ENCODE measurements at regions not wholly inside any gene's neighbourhood (a gene's known extent, or its start where the extent isn't known, plus 50 kb on each side); places are given as distances from the start of the nearest gene placed in this dataset.

- Histone ChIP-seq H3K79me1 (ENCODE audit: low read depth, low read length) (no peaks in the 10 kb centered on the region), H3K27ac (ENCODE audit: low read depth, low read length) (no peak overlapping the region), H3K23ac (ENCODE audit: insufficient read length) (no peak overlapping the region), H2BK120ac (replicated peaks; ENCODE audit: low read depth, low read length) (no peak overlapping the region), H2AFZ (ENCODE audit: low read length) (peak overlapping the region; percentile 26; the same call in 1 of the 2 replicates), H3K27me3 (replicated peaks in 1 of 4; ENCODE audit: control insufficient read depth in 3 of 4, extremely low read depth in 1 of 4, insufficient read depth in 3 of 4, low read length in 3 of 4) (no peaks in the 10 kb centered on the region), H3K4ac (replicated peaks; ENCODE audit: insufficient read length, low read depth, low read length) (no peak overlapping the region), H3K36me3 (ENCODE audit: control insufficient read depth in 2 of 4, insufficient read depth in 4 of 4, low read length in 3 of 4) (no peaks in the 10 kb centered on the region), H2BK20ac (ENCODE audit: low read length) (no peak overlapping the region), H3K4me3 (ENCODE audit: extremely low read depth in 1 of 4, insufficient read depth in 2 of 4, low read depth in 3 of 4, low read length in 4 of 4) (no peak overlapping the region), H4K91ac (replicated peaks; ENCODE audit: insufficient read length, low read length) (no peak overlapping the region), H3K9me3 (ENCODE audit: insufficient read depth in 2 of 2, low read depth in 1 of 2, low read length in 1 of 2) (no peaks in the 10 kb centered on the region), H3K79me2 (ENCODE audit: control insufficient read depth in 1 of 2, insufficient read depth in 2 of 2, low read length in 2 of 2) (no peaks in the 10 kb centered on the region), H2BK12ac (ENCODE audit: low read depth, low read length) (no peak overlapping the region), H4K20me1 (replicated peaks in 1 of 2; ENCODE audit: control insufficient read depth in 1 of 2, insufficient read depth in 2 of 2, low read length in 2 of 2) (no peaks in the 10 kb centered on the region), H3K4me1 (replicated peaks in 1 of 4; ENCODE audit: control insufficient read depth in 3 of 4, insufficient read depth in 4 of 4, low read length in 3 of 4) (peaks cover 0 to 5% (median 2%) of the 10 kb centered on the region in 4 experiments; a peak in 2 of 7 replicates), H2BK5ac (ENCODE audit: low read depth, low read length) (no peak overlapping the region), H2BK15ac (ENCODE audit: low read length) (no peak overlapping the region), H3K14ac (ENCODE audit: insufficient read length) (no peak overlapping the region), H4K8ac (ENCODE audit: extremely low read depth, insufficient read depth, low read length) (no peak overlapping the region), H3K18ac (ENCODE audit: extremely low read depth, low read length) (no peak overlapping the region), H3K4me2 (ENCODE audit: insufficient read depth in 1 of 2, low read depth in 2 of 2, low read length in 2 of 2) (no peak overlapping the region), H3K9ac (replicated peaks in 1 of 4; ENCODE audit: extremely low read depth in 1 of 4, low read depth in 3 of 4, low read length in 3 of 4) (peak overlapping the region in 1 of 4 experiments; percentile 9; a peak in 1 of 7 replicates), H3K23me2 (ENCODE audit: low read depth, low read length) (no peaks in the 10 kb centered on the region), H2AK5ac (ENCODE audit: low read depth, low read length) (no peak overlapping the region), H4K5ac (ENCODE audit: insufficient read length, low read depth, low read length) (no peak overlapping the region), H3K56ac (replicated peaks; ENCODE audit: insufficient read length, low read depth, low read length) (no peak overlapping the region)
- TF ChIP-seq EGR1 (IDR thresholded peaks at IDR 0.05; ENCODE audit: borderline replicate concordance, low read depth, low read length) (no peak), POLR2AphosphoS5 (IDR thresholded peaks at IDR 0.05; ENCODE audit: low read depth, low read length) (no peak), SAP30 (IDR thresholded peaks at IDR 0.05; ENCODE audit: insufficient read depth, insufficient replicate concordance, low read length) (no peak), ATF3 (IDR thresholded peaks at IDR 0.05; ENCODE audit: insufficient read depth, low read depth, low read length) (no peak), CEBPB (IDR thresholded peaks at IDR 0.05; ENCODE audit: low read depth, low read length) (no peak), RXRA (IDR thresholded peaks at IDR 0.05; ENCODE audit: insufficient read depth, low read depth, low read length) (no peak), HDAC6 (IDR thresholded peaks at IDR 0.05; ENCODE audit: low read depth, low read length) (no peak), POU5F1 (IDR thresholded peaks at IDR 0.05; ENCODE audit: low read depth, low read length) (no peak)
- POLR2A ChIA-PET (ENCODE audit: partially characterized antibody): no interaction called here
- no peak for FAIRE-seq
- CTCF ChIA-PET (ENCODE audit: partially characterized antibody): interaction anchor here (0.7 to 3.5 kb wide), 8 partner anchors 10 to 358 kb away, joined by 3 to 16 read pairs (median 3); no protein-coding TSS in a partner anchor
- 43% methylated on average over 10 of the region's 10 CpGs; no CpG with 5 or more reads in 1 of the 2 experiments for WGBS, 2 experiments (ENCODE audit: extremely low coverage in 1 of 2, insufficient coverage in 1 of 2, insufficient read length in 1 of 2, insufficient replicate concordance in 2 of 2, low coverage in 1 of 2, low lambda C conversion rate in 2 of 2, missing lambda C conversion rate in 1 of 2)
- no peak for DNase-seq (ENCODE audit: low read depth in 1 of 2, low spot score in 2 of 2)
These were observed 97.7 kb upstream of the KIF2A start for GRCh38 chr5:62208218-62208852.
